Body of pancreas (tissue), 4 donors: ENCODE measurements at regions not wholly inside any gene's neighbourhood (a gene's known extent, or its start where the extent isn't known, plus 50 kb on each side); places are given as distances from the start of the nearest gene placed in this dataset.
"Not testable (repeated sequence)": the region's sequence is repeated elsewhere in the genome, so short reads cannot be mapped to it uniquely, and the experiment has no call there.

Experiments used
- ATAC-seq: fragments of 150-250 bp; one replicate; pipeline ENCODE4 v1.9.1; 2016
- DNase-seq, 4 donors: peaks; one replicate each; pipeline ENCODE4 v3.0.0-alpha.2; 2019
- H3K27ac ChIP-seq, 4 donors: fragments of 200-600 bp; sonication (generic); 1 replicate in 3 of 4; 2 replicates in 1 of 4; pipeline versions ENCODE4 v1.5.1 to v1.6.1; 2016 to 2019; ENCODE audit warnings: mild to moderate bottlenecking in 1 of 4, mixed read lengths in 1 of 4, moderate library complexity in 1 of 4
- H3K27me3 ChIP-seq, 2 donors: fragments of 200-600 bp; sonication (generic); one replicate each; pipeline ENCODE4 v1.6.0; 2016; ENCODE audit warnings: mild to moderate bottlenecking in 1 of 2
- H3K36me3 ChIP-seq, 2 donors: fragments of 200-600 bp; sonication (generic); replicated peaks in 1 of 2; 2 replicates each; pipeline ENCODE4 v1.5.1; 2016; ENCODE audit warnings: low read depth in 2 of 2; ENCODE audit not compliant: insufficient read depth in 1 of 2
- H3K4me1 ChIP-seq: fragments of 200-600 bp; sonication (generic); one replicate; pipeline ENCODE4 v1.6.0; 2016
- H3K4me3 ChIP-seq, 2 donors: fragments of 200-600 bp; sonication (generic); 1 replicate in 1 of 2; 2 replicates in 1 of 2; pipeline ENCODE4 v1.5.1; 2016 to 2019
- H3K9me3 ChIP-seq, 3 donors: fragments of 200-600 bp; sonication (generic); 1 replicate in 2 of 3; 2 replicates in 1 of 3; pipeline ENCODE4 v1.5.1; 2016
- CTCF ChIP-seq, 7 experiments: fragments of 450-650 bp in 4 of 7; fragments of 200-600 bp in 3 of 7; sonication (generic) in 3 of 7; IDR thresholded peaks; one replicate each; pipeline ENCODE4 v1.5.1; 2016 to 2019; ENCODE audit warnings: antibody characterized with exemption in 7 of 7
- POLR2A ChIP-seq, 3 donors: fragments of 450-650 bp; IDR thresholded peaks; one replicate each; pipeline ENCODE4 v1.6.1; 2016; ENCODE audit warnings: antibody characterized with exemption in 3 of 3, mild to moderate bottlenecking in 2 of 3
- whole genome bisulfite sequencing, 2 donors: methylation state at CpG; one replicate each; pipeline ENCODE4 v1.1.5; 2017; 5-methylcytosine and 5-hydroxymethylcytosine counted together
- intact Hi-C: fragments of 100-400 bp; cut with DNase I; formaldehyde crosslinking; loops from one replicate; pipeline ENCODE4 v1.15.1; 2023

- H3K9me3 ChIP-seq: no peaks in the 10 kb centered on the region
- WGBS, 2 donors: 78% methylated on average over 4 of the region's 4 CpGs
- intact Hi-C loops: no loop called here
- no peaks in the 10 kb centered on the region for H3K27me3 ChIP-seq
- DNase-seq (no peak), ATAC-seq (no peak)
- TF ChIP-seq POLR2A (IDR thresholded peaks at IDR 0.05): no peak
- no peak for TF ChIP-seq CTCF (IDR thresholded peaks at IDR 0.05)
- H3K36me3 ChIP-seq: no peaks in the 10 kb centered on the region
- H3K27ac ChIP-seq: no peak overlapping the region
- H3K4me3 ChIP-seq: no peak overlapping the region
- no peaks in the 10 kb centered on the region for H3K4me1 ChIP-seq
Measured at GRCh38 chr2:53512071-53512826, 255.4 kb upstream of the CHAC2 start.

- no peak for TF ChIP-seq POLR2A (IDR thresholded peaks at IDR 0.05)
- TF ChIP-seq CTCF (IDR thresholded peaks at IDR 0.05): no peak
- no peak for ATAC-seq
- Histone ChIP-seq H3K4me1 (no peaks in the 10 kb centered on the region), H3K27ac (no peak overlapping the region), H3K27me3 (no peaks in the 10 kb centered on the region), H3K4me3 (no peak overlapping the region), H3K9me3 (no peaks in the 10 kb centered on the region), H3K36me3 (no peaks in the 10 kb centered on the region)
- intact Hi-C loops: no loop called here
- no peak for DNase-seq
- WGBS, 2 donors: 90 to 96% methylated on average over 4 of the region's 4 CpGs
Measured at GRCh38 chr2:53511549-53511948, 256.1 kb upstream of the CHAC2 start.

GRCh38 chr2:53510401-53510800 is 257.2 kb upstream of the CHAC2 start:
- no peak for ATAC-seq
- no peak overlapping the region for H3K4me3 ChIP-seq
- no peaks in the 10 kb centered on the region for H3K4me1 ChIP-seq
- no peaks in the 10 kb centered on the region for H3K27me3 ChIP-seq
- no peaks in the 10 kb centered on the region for H3K9me3 ChIP-seq
- H3K27ac ChIP-seq: no peak overlapping the region
- DNase-seq: no peak
- WGBS, 2 donors: 58 to 69% methylated on average over 4 of the region's 4 CpGs
- intact Hi-C loops: no loop called here
- no peaks in the 10 kb centered on the region for H3K36me3 ChIP-seq
- no peak for TF ChIP-seq POLR2A (IDR thresholded peaks at IDR 0.05)
- TF ChIP-seq CTCF (IDR thresholded peaks at IDR 0.05): no peak

GRCh38 chr2:53509831-53510388 is 257.7 kb upstream of the CHAC2 start:
- DNase-seq (no peak), ATAC-seq (no peak)
- Histone ChIP-seq H3K9me3 (no peaks in the 10 kb centered on the region), H3K27ac (no peak overlapping the region), H3K4me1 (no peaks in the 10 kb centered on the region), H3K27me3 (no peaks in the 10 kb centered on the region), H3K36me3 (no peaks in the 10 kb centered on the region), H3K4me3 (no peak overlapping the region)
- intact Hi-C loops: no loop called here
- TF ChIP-seq CTCF (IDR thresholded peaks at IDR 0.05): no peak
- no peak for TF ChIP-seq POLR2A (IDR thresholded peaks at IDR 0.05)
- WGBS, 2 donors: 72 to 80% methylated on average over 9 of the region's 9 CpGs

- H3K36me3 ChIP-seq: no peaks in the 10 kb centered on the region
- ATAC-seq (no peak), DNase-seq (no peak)
- WGBS, 2 donors: 79 to 86% methylated on average over 3 of the region's 3 CpGs
- no peaks in the 10 kb centered on the region for H3K9me3 ChIP-seq
- H3K4me1 ChIP-seq: no peaks in the 10 kb centered on the region
- H3K27me3 ChIP-seq: no peaks in the 10 kb centered on the region
- no peak for TF ChIP-seq POLR2A (IDR thresholded peaks at IDR 0.05)
- peak in 1 of 7 experiments; percentile 11 for TF ChIP-seq CTCF (IDR thresholded peaks at IDR 0.05)
- no peak overlapping the region for H3K4me3 ChIP-seq
- no peak overlapping the region for H3K27ac ChIP-seq
- intact Hi-C loops: no loop called here
Measured at GRCh38 chr2:53508667-53509066, 258.9 kb upstream of the CHAC2 start.

GRCh38 chr2:53507070-53507469 is 260.5 kb upstream of the CHAC2 start:
- intact Hi-C loops, ATAC-seq, H3K4me1 ChIP-seq, DNase-seq, H3K36me3 ChIP-seq, H3K27me3 ChIP-seq, H3K27ac ChIP-seq, H3K4me3 ChIP-seq, H3K9me3 ChIP-seq: not testable (repeated sequence)
- 91 to 92% methylated on average over 3 of the region's 3 CpGs for WGBS, 2 donors
